ENCODE measurements at regions not wholly inside any gene's neighbourhood (a gene's known extent, or its start where the extent isn't known, plus 50 kb on each side); places are given as distances from the start of the nearest gene placed in this dataset.

DNA sequence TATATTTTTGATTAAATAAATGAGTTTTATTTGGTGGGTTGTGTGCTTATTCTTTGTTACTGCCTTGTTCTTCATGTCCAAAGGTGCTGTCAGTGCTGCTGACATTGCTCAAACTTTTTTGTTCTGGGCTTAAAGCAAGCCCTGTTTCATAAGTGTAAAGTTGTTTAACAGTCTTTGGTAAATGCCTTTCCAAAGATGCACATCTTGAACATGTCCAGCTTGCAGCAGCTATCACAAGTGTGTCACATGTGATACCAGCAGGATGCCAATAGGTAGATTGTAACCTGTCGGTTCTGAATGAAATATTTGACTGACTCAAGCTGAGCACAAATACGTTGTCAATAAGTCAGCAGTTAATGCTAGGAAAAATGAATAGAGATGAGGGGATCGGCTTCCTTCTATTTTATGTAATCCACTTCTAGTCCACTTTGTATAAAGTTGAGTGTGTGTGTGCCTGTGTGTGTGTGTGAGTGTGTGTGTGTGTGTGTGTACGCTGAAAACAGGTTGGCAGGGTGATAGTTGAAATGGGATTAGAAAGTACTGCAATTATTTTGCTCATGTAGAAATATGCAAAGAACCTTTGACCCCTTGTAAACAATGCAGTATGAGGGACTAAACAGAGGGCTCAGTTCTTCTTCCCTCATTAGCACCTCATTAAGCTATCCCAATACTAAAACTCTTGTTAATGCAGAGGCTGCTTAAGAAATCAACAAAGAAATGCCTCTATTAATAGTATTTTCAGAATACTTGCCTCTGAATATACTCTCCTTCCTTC lies 986.5 kb downstream of the TUSC7 start:
- no peak for DNase-seq

DNA sequence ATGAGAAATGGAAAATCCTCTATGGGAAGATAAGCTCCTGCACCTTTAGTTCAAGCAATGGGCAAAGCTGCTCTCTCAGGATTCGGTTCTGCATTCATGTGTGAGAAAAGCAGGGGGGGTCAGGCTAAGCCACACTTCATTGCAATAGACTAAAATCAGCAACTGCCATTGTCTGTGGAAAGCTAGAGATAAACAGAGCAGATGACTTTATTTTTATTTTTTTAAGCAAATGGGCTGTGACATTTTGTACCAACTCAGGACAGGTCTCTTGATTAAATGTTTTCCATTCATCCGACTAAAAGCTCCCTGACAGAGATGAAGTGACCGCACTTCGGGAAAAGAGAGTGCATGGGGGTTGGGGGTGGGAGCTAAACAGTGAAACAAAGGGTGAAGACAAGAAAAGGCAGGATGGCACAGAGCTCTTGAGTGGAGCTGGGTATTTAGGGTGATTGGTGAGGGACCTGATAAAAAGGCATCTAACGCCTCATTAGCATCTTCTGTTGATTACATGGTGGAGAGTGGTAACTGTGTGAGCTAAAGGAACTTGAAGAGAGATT lies 987.4 kb downstream of the TUSC7 start:
- no peak for DNase-seq

DNA sequence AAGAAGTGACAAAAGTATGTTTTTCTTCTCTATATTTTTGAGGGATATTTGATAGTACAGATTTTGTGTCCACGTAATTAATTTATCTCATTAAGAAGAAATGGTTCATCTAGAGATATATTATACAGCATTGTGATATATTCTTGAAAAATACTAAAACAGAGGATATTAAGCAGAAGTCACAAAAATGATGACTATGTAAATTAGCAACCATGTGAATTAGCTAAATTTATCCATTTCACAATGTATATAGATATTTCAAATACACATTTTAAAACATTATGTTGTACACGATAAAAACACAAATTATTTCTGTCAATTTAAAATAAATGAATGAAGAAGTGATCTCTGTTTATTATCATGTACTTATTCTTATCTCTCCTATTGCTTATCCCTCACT lies 989.5 kb downstream of the TUSC7 start:
- no peak for DNase-seq

DNA sequence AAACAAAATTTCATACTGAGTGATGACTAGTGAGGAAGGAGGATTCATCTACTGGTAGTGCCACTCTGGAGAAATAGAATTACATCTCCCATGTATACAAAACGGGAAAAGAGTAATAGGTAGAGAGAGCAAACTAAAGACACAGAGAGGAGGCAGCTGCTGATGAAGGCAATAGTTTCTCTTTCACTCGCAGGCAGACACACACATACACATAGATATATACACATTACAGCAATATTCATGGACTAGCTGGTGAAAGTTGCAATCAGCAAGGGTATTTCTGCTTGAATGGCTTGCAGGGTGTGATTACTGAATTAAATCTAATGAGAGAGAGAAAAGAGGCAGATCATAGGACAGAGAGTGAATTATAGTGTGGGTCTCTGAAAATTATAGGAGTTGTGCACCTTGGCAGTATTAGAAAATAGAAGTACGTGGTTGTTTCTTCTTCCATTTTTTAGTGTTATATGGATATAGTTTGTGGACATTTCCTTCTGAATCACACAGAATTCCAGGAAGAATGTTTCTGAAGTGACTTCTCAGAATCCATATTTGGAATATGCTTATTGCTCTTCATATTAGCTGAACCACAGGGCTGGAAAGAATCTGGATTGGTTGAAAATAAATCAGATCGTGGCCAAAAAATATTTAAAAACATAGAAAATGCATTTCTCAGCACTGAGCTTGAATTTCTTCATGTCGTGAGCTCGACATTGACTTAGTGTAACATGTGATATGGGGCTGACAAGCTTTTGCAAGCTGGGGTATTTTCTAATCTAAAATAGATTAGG lies 991.2 kb downstream of the TUSC7 start:
- no peak for DNase-seq

GRCh38 chr3:117705011-117705410 lies 995.4 kb downstream of the TUSC7 start:
- no peak for DNase-seq

DNA sequence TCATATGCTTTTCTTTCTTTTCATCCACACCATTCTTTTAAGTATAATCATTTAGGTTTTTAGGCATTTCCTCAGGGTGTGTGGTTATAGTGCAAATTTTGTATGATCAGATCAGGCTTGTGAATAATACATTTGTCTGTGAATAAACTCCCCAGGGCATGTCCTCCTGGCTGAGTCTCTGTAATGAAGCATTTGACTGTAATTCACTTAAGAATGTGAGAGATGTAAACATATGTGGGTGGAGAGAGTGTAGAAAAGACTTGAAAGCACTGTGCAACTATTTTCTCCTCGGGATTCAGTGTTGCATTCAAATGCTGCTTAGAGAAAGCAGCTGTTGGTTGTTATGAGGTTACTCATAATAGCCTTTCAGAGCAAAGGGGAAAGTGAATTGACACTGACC lies 996.5 kb downstream of the TUSC7 start:
- DNase-seq: no peak

- DNase-seq: no peak
Measured at GRCh38 chr3:117706756-117707155, 997.2 kb downstream of the TUSC7 start.

- no peak for DNase-seq
Measured at GRCh38 chr3:117708601-117709000, 999.0 kb downstream of the TUSC7 start.

DNA sequence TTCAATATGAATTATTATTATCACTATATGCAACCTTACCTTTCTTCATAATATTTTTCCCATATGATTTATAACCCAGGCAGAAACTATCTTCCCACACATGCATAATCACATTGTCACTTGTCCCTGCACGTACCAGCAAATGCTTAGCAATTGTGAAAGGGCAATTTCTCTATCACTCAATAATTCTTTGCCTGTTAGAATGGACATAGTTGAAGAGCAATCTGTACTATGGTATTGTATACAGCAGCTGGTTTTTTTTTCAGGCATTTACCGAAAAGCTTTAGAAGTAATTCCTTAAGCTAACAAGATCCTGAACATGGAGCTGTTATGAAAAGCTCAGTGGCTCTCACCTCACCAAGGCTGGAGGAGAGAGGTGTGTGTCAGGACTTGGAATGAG lies 999.5 kb downstream of the TUSC7 start:
- no peak for DNase-seq

DNA sequence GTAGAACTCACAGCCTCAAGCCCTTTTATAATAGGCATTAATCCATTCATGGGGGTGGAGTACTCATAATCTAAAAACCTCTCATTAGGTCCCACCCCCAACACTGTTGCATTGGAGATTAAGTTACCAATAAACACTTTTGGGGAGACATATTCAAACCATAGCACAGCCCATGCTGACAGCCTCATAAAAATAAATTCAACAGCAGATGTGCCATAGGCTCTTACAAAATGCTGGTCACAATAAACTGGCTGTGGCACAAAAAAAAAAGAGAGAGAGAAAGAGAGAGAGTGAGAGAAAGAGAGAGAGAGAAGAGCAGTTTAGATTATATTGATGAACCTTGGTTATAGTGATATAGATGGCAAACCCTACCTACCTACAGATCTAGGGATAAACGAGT lies 1000.9 kb downstream of the TUSC7 start:
- no peak for DNase-seq

DNA sequence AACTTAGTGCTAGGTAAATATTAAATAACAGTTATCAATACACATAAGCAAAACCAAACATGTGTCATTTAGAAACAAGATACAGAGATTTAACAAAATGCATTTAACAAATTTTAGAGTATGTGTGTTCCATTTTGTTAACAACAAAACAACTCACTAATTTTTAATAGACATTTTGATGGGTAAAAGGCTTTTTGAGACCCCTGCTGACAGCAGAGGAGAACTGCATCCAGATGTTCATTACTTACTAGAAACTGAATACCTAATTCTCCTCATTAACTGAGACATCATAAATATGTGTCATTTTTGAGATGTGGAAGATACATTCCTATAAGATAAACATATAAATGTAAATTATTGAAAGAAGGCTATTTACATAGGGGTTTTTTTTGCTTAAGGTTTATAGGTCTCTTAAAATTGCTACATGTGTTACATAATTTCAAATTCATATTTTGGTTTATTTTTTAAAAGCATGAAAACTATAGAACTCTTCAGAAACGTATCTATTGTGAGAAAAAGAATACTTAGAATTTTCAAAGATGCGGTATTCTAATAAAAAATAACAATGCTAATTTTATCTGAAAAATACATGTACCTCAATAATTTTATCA lies 1009.8 kb downstream of the TUSC7 start:
- no peak for DNase-seq

GRCh38 chr3:117721866-117722265 lies 1012.3 kb downstream of the TUSC7 start:
- no peak for DNase-seq

DNA sequence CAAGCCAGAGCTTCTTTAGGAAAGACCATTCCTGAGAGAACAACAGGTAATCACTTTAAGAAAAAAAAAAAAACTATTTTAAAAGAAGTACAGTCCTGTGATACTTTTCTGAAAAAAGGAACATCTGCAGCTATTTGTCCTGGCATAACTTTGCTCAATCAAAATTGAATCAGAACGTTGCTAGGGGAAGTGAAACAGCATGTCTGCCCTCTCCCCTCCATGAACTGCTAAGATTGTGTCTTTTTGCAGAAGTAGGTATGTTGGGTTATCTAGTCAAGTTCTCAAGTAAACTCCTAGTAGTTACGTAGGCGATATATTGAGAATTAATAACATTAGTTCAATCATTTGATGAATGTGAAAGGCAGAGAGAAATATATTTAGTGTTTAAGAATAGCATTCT lies 1013.3 kb downstream of the TUSC7 start:
- DNase-seq: no peak

GRCh38 chr3:117723825-117724224 lies 1014.2 kb downstream of the TUSC7 start:
- DNase-seq: no peak

- no peak for DNase-seq
Measured at GRCh38 chr3:117725314-117725713, 1015.7 kb downstream of the TUSC7 start.

DNA sequence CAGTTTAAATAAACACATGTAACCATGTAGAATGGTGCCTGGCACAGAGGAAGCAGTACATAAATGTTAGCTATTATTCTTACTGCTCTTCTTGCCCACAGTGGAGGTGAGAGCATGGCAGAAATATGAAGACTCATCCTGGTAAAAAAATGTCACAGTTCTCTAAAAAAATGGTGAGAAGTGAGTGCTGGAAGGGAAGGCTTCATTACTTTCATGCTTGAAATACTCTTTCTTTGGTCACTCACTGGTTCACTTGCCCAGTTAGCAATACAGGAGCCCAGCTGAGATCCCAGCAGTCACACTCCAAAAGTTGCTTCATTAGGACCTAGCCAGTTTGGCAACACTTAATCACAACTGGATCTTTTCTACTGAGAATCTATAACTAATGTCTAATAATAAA lies 1017.2 kb downstream of the TUSC7 start:
- DNase-seq: no peak

DNA sequence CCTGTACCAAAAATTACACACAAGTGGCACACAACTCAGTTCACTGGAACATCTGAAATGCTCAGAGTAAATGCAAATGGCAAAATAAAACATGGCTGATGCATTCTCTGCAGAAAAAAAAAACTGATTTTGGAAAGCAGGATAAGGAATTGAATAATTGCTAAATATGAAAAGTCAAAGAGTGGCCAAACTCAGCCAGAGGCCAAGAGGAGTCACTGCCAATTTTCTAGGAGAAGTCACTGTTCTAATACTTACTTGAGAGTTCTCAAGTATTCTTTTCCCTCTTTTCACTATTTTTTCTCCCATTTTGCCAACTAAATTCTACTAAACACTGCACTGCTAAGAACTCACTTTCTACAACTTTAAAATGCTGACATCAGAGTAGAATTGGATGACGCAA lies 1018.6 kb downstream of the TUSC7 start:
- no peak for DNase-seq

DNA sequence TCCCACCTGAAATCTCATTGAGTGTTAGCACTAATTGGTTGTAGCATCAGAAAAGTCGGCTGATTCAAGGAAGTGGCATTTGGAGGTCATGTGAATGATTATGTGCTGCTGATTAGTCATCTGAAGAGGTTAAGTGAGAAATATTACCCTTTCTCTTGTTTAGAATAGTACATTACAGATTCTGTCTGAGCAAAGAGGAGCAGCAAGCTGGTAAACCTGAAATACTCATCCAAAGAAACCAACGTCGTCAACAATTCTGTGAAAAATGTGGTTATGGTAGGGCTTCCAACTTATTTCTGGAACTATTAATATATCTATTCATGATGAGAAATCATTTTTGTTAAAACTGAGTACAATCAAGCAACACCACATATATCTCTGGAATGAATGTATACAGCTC lies 1024.9 kb downstream of the TUSC7 start:
- no peak for DNase-seq

- no peak for DNase-seq
Measured at GRCh38 chr3:117735481-117736101, 1026.0 kb downstream of the TUSC7 start.

- no peak for DNase-seq
Measured at GRCh38 chr3:117736846-117737245, 1027.3 kb downstream of the TUSC7 start.

DNA sequence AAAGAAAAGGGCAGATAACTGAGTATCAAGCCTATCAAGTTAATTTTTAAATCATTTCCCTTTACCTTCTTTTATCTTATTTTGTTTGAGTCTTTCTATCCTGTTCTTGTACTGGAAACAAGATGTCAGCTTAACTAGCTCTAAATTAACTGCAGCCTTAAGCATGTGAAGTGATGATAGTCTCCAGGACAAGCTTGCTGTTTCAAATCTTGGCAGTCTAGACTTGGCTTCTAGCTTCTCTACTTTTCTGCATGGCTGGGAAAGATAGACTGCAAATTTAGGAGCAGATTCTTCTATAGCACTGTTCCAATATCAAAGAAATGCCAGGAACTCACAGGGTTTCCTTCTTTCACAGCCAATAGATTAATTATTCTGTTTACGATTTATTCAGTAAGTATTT lies 1034.4 kb downstream of the TUSC7 start:
- DNase-seq: no peak

DNA sequence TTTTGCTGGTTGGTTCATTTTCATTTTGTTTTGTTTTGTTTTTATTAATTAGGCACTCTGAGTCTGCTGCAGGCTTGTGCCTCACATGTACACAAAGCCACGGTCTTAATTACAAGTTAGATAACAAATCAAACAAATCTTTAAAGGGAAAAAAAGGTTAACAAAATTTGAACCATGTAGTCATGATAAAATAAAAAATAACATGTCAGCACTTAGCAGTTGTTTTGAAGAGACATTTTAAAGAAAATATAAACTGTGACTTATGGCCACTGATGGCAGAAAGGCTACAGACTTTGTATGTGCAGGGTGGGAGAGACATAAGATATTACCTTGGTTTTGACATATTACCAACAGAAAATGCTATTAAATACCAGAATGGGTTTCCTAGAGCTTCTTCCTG lies 1035.4 kb downstream of the TUSC7 start:
- no peak for DNase-seq

- DNase-seq: no peak
Measured at GRCh38 chr3:117745516-117745915, 1035.9 kb downstream of the TUSC7 start.
